Smooth muscle cell (in vitro differentiated cells): ENCODE measurements at regions not wholly inside any gene's neighbourhood (a gene's known extent, or its start where the extent isn't known, plus 50 kb on each side); places are given as distances from the start of the nearest gene placed in this dataset.

Experiments
- DNase-seq: peaks from one replicate; lab custom pipeline; 2025; ENCODE audit not compliant: unreplicated experiment; lab: John Stamatoyannopoulos, UW
- H2AFZ ChIP-seq: fragments of 200-600 bp; sonication (generic); 2 replicates; pipeline ENCODE4 v1.6.0; 2016; ENCODE audit warnings: antibody characterized with exemption, low read depth, mild to moderate bottlenecking
- H3F3A ChIP-seq: fragments of 200-600 bp; sonication (generic); 2 replicates; pipeline ENCODE4 v1.6.0; 2017; ENCODE audit warnings: antibody characterized with exemption, low read depth
- H3K27ac ChIP-seq: fragments of 200-600 bp; sonication (generic); 2 replicates; pipeline ENCODE4 v1.5.1; 2016; ENCODE audit warnings: low read depth, mild to moderate bottlenecking
- H3K27me3 ChIP-seq: fragments of 200-600 bp; sonication (generic); 2 replicates; pipeline ENCODE4 v1.6.1; 2016; ENCODE audit warnings: low read depth, mild to moderate bottlenecking
- H3K36me3 ChIP-seq: fragments of 200-600 bp; sonication (generic); 2 replicates; pipeline ENCODE4 v1.5.1; 2016; ENCODE audit warnings: low read depth
- H3K4me1 ChIP-seq: fragments of 200-600 bp; sonication (generic); 2 replicates; pipeline ENCODE4 v1.5.1; 2016; ENCODE audit warnings: low read depth
- H3K4me2 ChIP-seq: fragments of 200-600 bp; sonication (generic); 2 replicates; pipeline ENCODE4 v1.6.0; 2016; ENCODE audit warnings: mild to moderate bottlenecking
- H3K4me3 ChIP-seq: fragments of 200-600 bp; sonication (generic); 2 replicates; pipeline ENCODE4 v1.5.1; 2016; ENCODE audit warnings: mild to moderate bottlenecking
- H3K79me2 ChIP-seq: fragments of 200-600 bp; sonication (generic); 2 replicates; pipeline ENCODE4 v1.6.0; 2016; ENCODE audit warnings: low read depth, mild to moderate bottlenecking
- H3K9ac ChIP-seq: fragments of 200-600 bp; sonication (generic); 2 replicates; pipeline ENCODE4 v1.6.0; 2016; ENCODE audit warnings: low read depth
- H3K9me3 ChIP-seq: fragments of 200-600 bp; sonication (generic); replicated peaks from 2 replicates; pipeline ENCODE4 v1.5.1; 2016; ENCODE audit warnings: low read depth
- H4K20me1 ChIP-seq: fragments of 200-600 bp; sonication (generic); 2 replicates; pipeline ENCODE4 v1.6.0; 2016; ENCODE audit warnings: low read depth
- WGBS: methylation state at CpG from one replicate; pipeline ENCODE4 v1.1.7; 2016; ENCODE audit warnings: low lambda C conversion rate; 5-methylcytosine and 5-hydroxymethylcytosine counted together
- TF ChIP-seq, protein P1 (sequence below): fragments of 200-600 bp; sonication (generic); IDR thresholded peaks from 2 replicates; pipeline ENCODE4 v1.5.1; 2017; ENCODE audit warnings: borderline replicate concordance, mild to moderate bottlenecking, antibody characterized with exemption; ENCODE audit not compliant: insufficient read depth, poor library complexity, severe bottlenecking

DNA sequence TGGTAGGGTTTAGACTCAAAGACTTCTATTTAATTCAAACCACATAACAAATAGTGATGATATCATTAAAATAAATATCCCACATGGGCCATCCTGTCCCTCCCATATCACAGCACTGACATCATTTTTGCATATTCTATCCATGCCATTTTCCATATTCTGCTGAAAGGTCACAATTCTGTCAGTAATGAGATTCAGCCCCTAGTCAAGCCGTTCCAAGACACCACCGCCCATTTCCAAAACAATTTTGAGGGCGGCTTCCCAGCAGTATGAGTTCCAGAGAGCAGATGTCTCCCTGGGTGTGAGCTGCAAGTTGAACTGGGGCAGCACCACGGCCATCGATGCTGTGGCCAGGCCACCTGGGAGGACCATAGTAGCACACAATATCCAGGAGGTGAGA is 65.1 kb upstream of the PLEKHG1 start:
- peaks cover under 1% of the 10 kb centered on the region for H3F3A ChIP-seq
- no peaks in the 10 kb centered on the region for H3K79me2 ChIP-seq
- no peaks in the 10 kb centered on the region for H3K36me3 ChIP-seq
- H3K27me3 ChIP-seq: peaks cover 3% of the 10 kb centered on the region
- no peak overlapping the region for H3K27ac ChIP-seq
- H2AFZ ChIP-seq: no peak overlapping the region
- DNase-seq: no peak
- H3K9ac ChIP-seq: no peak overlapping the region
- no peaks in the 10 kb centered on the region for H3K9me3 ChIP-seq
- WGBS: 95% methylated on average over 5 of the region's 5 CpGs
- no peaks in the 10 kb centered on the region for H3K4me1 ChIP-seq
- TF ChIP-seq, protein P1, sequence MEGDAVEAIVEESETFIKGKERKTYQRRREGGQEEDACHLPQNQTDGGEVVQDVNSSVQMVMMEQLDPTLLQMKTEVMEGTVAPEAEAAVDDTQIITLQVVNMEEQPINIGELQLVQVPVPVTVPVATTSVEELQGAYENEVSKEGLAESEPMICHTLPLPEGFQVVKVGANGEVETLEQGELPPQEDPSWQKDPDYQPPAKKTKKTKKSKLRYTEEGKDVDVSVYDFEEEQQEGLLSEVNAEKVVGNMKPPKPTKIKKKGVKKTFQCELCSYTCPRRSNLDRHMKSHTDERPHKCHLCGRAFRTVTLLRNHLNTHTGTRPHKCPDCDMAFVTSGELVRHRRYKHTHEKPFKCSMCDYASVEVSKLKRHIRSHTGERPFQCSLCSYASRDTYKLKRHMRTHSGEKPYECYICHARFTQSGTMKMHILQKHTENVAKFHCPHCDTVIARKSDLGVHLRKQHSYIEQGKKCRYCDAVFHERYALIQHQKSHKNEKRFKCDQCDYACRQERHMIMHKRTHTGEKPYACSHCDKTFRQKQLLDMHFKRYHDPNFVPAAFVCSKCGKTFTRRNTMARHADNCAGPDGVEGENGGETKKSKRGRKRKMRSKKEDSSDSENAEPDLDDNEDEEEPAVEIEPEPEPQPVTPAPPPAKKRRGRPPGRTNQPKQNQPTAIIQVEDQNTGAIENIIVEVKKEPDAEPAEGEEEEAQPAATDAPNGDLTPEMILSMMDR: no peak
- no peaks in the 10 kb centered on the region for H4K20me1 ChIP-seq
- H3K4me3 ChIP-seq: no peak overlapping the region
- no peak overlapping the region for H3K4me2 ChIP-seq

DNA sequence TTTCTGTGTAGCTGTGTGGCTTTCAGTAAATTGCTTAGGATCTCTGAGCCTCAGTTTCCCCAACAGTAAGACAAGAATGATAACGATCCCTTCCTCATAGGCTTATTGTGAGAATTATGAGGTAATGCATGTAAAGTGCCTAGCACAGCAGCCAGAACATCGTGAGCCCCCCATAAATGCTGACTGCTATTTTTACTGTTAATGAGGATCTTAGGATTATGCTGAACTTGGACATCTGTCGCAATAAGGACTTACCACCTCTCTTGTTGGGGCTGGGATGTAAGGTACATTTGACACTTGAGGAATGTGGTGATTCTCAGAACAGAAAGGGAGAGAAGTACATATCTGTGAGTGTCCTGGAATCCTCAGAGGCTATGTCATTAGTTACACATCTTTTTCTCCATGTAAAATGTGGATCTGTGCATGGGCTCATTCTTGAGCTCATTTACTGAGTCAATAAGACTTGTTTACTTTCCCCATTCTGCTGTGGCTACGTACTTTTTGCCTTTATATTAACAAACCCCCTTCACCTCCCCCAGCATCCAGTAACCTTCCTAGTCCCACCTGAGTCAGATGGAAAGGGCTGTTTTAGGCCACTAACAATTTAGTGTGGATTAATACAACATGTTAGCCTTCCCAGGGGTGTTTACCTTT is 64.4 kb upstream of the PLEKHG1 start:
- no peak overlapping the region for H3K27ac ChIP-seq
- TF ChIP-seq, protein P1: no peak
- H3K9ac ChIP-seq: no peak overlapping the region
- DNase-seq: no peak
- no peaks in the 10 kb centered on the region for H3K9me3 ChIP-seq
- H3K4me3 ChIP-seq: no peak overlapping the region
- no peak overlapping the region for H2AFZ ChIP-seq
- peaks cover 6% of the 10 kb centered on the region for H3K27me3 ChIP-seq
- no peaks in the 10 kb centered on the region for H3K4me1 ChIP-seq
- 53% methylated on average over 4 of the region's 4 CpGs for WGBS
- H3K4me2 ChIP-seq: no peak overlapping the region
- no peaks in the 10 kb centered on the region for H3K79me2 ChIP-seq
- H3K36me3 ChIP-seq: no peaks in the 10 kb centered on the region
- no peaks in the 10 kb centered on the region for H4K20me1 ChIP-seq
- no peaks in the 10 kb centered on the region for H3F3A ChIP-seq

- no peaks in the 10 kb centered on the region for H3K36me3 ChIP-seq
- no peak overlapping the region for H3K4me2 ChIP-seq
- no peak overlapping the region for H3K27ac ChIP-seq
- H2AFZ ChIP-seq: no peak overlapping the region
- no peaks in the 10 kb centered on the region for H3K79me2 ChIP-seq
- H3K4me1 ChIP-seq: no peaks in the 10 kb centered on the region
- peaks cover 6% of the 10 kb centered on the region for H3K27me3 ChIP-seq
- H3K9me3 ChIP-seq: no peaks in the 10 kb centered on the region
- no peak overlapping the region for H3K4me3 ChIP-seq
- H3F3A ChIP-seq: no peaks in the 10 kb centered on the region
- 100% methylated on average over 1 of the region's 1 CpG for WGBS
- H4K20me1 ChIP-seq: no peaks in the 10 kb centered on the region
- no peak overlapping the region for H3K9ac ChIP-seq
- TF ChIP-seq, protein P1: no peak
- no peak for DNase-seq
Observed at GRCh38 chr6:150535818-150536220, 63.9 kb upstream of the PLEKHG1 start.

GRCh38 chr6:150536835-150537234 is 62.9 kb upstream of the PLEKHG1 start:
- Histone ChIP-seq H3K9me3 (no peaks in the 10 kb centered on the region), H3K4me3 (no peak overlapping the region), H3K4me1 (no peaks in the 10 kb centered on the region), H4K20me1 (no peaks in the 10 kb centered on the region), H3K79me2 (no peaks in the 10 kb centered on the region), H3K36me3 (no peaks in the 10 kb centered on the region), H3K9ac (no peak overlapping the region), H3K4me2 (no peak overlapping the region), H3K27ac (no peak overlapping the region), H2AFZ (no peak overlapping the region), H3K27me3 (peaks cover 7% of the 10 kb centered on the region), H3F3A (no peaks in the 10 kb centered on the region)
- DNase-seq: no peak
- 92% methylated on average over 4 of the region's 4 CpGs for WGBS
- TF ChIP-seq, protein P1: no peak
